ENCODE measurements at regions not wholly inside any gene's neighbourhood (a gene's known extent, or its start where the extent isn't known, plus 50 kb on each side); places are given as distances from the start of the nearest gene placed in this dataset.

GRCh38 chr13:40210865-40211585, 455.4 kb downstream of the FOXO1 start:
- ATAC-seq (no peak), DNase-seq (no peak)
- intact Hi-C loops (cut with micrococcal nuclease), result no loop called here

DNA sequence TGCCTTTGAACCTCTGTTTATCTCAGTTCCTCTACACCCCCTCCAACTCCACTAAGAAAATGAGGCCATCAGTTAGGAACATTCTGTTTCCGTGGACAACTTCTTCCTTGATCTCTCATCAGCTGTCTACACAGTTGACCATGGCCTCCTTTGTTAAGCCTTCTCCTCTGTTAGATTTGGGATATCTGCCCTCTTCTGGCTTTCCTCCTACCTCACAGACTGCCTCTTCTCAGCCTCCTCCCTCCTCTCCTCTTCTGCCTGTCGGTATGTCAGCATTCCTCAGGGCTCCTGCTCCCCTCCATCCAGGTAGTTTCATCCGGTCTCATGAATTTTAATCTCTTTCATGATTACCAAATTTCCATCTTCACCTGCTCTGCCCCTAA, 454.9 kb downstream of the FOXO1 start:
- ATAC-seq (no peak), DNase-seq (no peak)
- intact Hi-C loops (cut with micrococcal nuclease), result no loop called here

GRCh38 chr13:40213779-40214178, 452.7 kb downstream of the FOXO1 start:
- ATAC-seq (no peak), DNase-seq (no peak)
- intact Hi-C loops (cut with micrococcal nuclease), result no loop called here

DNA sequence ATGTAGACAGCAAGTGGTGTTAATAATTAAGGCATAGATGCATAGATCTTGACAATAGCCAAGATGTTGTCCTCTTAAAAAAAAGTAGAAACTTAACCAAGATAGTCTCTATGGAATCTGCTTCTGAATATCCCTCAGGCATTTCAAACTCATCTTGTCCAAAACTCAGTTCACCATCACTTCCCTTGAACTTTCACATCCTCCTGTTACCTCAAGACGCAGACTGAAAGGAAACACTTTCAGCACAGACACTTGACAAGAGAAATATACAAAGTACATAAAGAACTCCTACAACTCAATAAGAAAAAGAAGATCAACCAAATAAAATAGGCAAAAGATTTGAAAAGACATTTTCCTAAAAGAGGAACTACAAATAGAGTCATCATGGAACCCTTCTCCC, 451.1 kb downstream of the FOXO1 start:
- intact Hi-C loops (cut with micrococcal nuclease), result no loop called here
- DNase-seq (no peak), ATAC-seq (no peak)

DNA sequence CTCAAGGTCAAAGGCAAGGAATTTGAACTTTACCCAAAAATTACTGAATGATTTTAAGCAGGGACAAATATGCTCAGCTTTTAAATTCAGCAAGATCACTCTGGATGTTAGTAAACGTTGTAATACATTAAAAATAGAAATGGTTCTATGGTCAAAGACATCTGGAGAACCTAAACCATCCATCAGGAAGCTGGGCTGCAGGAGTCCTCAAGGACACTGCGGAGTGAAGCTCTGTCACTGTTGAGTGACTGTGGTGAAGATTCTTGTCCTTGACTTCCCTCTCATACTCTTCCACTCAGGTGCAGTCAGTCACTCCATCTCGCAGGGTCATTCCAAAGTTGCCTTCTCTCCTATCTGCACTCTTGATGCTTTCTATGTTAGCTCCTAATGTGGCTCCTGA, 450.7 kb downstream of the FOXO1 start:
- intact Hi-C loops (cut with micrococcal nuclease), result no loop called here

GRCh38 chr13:40217675-40218074, 448.8 kb downstream of the FOXO1 start:
- intact Hi-C loops (cut with micrococcal nuclease), result no loop called here
- DNase-seq, result no peak
- no peak for ATAC-seq

More for the DNA sequence above, 450.7 kb downstream of the FOXO1 start:
- ATAC-seq (no peak), DNase-seq (no peak)

DNA sequence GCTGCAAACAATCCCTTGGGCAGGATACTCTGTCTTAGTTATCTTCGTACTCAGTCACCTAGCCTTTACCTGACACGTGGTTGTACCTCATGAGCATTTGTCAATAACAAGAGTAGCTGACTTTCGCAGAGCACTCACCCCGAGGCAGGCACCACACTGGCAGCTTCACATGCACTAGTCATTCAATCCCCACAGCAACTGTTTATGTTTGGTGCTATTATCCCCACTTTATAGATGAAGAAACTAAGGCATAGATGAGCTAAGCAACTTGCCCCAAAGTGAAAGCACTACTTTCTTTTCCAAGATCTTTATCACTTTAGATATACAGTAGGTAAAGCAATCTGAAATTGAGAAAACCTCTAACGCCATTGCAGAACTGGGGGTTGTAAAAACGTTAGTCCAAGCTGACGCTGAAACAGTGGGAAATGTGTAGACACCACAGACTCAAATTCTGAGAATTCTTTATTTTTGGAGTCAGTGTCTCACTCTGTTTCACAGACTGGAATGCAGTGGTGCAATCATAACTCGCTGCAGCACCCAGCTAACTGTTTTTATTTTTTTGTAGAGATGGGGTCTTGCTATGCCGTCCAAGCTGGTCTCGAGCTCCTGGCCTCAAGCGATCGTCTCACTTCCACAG, 446.0 kb downstream of the FOXO1 start:
- ATAC-seq (peak; percentile 11), DNase-seq (no peak)
- intact Hi-C loops (cut with micrococcal nuclease), result no loop called here

GRCh38 chr13:40221131-40221459, 445.3 kb downstream of the FOXO1 start:
- peak; percentile 35 for ATAC-seq
- DNase-seq, result no peak
- intact Hi-C loops (cut with micrococcal nuclease), result no loop called here

- ATAC-seq (peak; percentile 92), DNase-seq (no peak)
- intact Hi-C loops (cut with micrococcal nuclease), result no loop called here
Observed at GRCh38 chr13:40221460-40222201, 444.8 kb downstream of the FOXO1 start.

- intact Hi-C loops (cut with micrococcal nuclease), result no loop called here
- no peak for ATAC-seq
- DNase-seq, result no peak
Observed at GRCh38 chr13:40223585-40223984, 442.9 kb downstream of the FOXO1 start.

DNA sequence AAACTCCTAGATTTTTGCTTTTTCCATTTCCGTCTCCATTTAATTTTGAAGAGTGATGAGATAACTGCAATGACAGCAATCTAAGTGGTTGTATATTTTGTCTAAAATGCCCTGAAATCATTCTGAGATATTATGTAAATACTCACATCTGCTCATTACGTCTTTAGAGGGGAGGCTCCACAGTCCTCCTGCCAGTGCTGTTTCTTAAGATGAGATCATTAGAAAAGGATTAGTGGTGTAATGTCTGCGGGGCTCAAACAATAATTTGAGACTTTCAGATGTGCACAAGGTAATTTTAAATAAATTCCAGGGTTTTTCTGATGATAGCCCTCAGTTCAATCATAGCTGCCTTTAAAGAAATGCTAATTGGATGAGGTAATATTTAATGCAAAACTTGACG, 437.9 kb downstream of the FOXO1 start:
- peak; percentile 80 for ATAC-seq
- no peak for DNase-seq
- intact Hi-C loops (cut with micrococcal nuclease), result no loop called here

DNA sequence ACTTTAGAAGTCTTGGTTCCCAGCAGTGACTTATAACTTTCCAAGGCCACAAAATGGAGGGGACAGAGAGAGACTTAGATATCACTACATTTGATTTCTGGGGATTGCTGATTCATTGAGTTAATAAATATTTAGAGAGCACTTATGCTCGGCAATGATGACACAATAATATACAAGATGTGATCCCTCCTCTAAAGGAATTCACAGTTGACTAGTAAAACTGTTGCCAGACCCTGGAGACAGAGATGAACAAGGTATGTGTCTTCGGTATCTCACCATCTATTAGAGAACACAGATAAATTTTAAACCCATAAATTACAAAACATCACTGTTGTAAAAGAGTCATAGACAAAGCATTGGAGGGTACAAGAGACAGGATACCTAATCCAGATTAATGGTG, 437.5 kb downstream of the FOXO1 start:
- ATAC-seq (no peak), DNase-seq (no peak)
- intact Hi-C loops (cut with micrococcal nuclease), result no loop called here

DNA sequence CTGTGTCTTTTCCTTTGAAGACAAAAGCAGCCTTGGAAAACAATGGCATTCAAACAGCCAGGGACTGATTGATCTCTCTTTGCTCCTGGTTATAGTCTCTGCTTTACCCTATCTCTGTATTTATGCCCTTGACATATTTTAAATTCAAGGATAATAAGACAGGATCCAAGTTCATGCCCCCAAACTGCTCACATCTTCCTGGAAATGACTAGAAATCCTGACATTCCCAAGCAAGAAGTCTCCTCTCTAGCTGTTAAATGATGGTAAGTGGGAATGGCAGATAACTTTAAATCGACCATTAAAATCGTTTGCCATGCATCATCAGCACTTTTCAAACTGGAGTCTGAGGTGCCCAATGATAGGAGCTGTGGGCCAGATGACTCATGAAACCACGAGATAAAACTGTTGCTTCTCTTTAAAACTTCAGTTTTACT, 435.6 kb downstream of the FOXO1 start:
- intact Hi-C loops (cut with micrococcal nuclease), result no loop called here
- ATAC-seq, result no peak

GRCh38 chr13:40231311-40231710, 435.1 kb downstream of the FOXO1 start:
- intact Hi-C loops (cut with micrococcal nuclease), result no loop called here
- DNase-seq (no peak), ATAC-seq (no peak)

More for the DNA sequence above, 435.6 kb downstream of the FOXO1 start:
- DNase-seq, result no peak

DNA sequence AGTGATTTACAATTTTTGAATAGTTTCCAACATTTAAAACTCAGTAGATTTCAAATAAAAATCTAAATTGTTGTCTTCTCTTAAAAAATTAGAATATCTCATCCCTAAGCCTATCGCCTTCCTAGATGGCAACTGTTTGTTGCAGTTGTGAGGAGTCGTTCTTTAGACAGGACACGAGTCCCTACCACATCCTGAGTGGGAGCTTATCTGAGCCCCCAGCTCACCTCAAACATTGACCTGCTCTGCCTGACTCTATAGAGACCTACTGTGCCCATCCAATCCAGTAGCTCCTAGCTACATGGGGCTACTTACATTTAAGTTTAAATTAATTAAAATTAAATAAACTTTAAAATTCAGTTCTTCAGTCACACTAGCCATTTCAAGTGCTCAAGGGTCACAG, 434.7 kb downstream of the FOXO1 start:
- ATAC-seq, result no peak
- intact Hi-C loops (cut with micrococcal nuclease), result no loop called here
- no peak for DNase-seq

DNA sequence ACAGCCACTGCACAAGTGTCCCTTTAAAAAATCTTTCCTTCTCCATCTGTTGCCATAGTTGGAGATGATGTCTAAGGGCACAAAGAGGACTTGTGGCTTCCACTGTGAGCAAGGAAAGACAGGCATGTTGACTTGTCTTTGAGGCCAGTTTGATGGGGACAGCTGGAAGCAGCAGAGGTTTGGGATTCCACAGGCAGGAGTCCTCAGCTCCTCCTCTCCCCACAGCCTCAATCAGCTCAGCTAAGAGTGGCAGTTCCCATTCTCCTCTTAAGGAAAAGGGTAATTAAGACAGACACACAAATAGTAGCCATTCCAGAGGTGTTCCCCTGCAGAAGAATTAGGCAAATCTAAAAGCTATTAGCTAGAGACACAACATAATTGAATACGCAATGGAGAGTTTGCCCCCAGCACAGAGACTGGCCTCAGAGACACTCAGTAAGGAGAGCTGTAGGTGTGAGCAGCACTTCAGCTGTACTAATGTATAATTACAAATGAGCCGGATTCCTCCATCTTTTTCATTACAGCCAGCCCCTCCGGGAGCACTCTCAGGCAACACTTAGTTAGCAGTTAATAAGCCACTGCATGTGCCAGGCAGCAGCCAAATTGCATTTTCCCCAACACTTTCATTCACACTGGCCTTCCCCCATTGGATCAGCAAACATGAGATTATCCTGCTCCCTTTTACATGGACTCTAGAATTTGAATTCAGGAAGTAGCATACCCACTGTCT, 434.0 kb downstream of the FOXO1 start:
- intact Hi-C loops (cut with micrococcal nuclease), result no loop called here
- no peak for DNase-seq
- no peak for ATAC-seq

GRCh38 chr13:40233731-40234195, 432.7 kb downstream of the FOXO1 start:
- ATAC-seq (peak; percentile 77), DNase-seq (peak; percentile 80)
- intact Hi-C loops (cut with micrococcal nuclease), result no loop called here

DNA sequence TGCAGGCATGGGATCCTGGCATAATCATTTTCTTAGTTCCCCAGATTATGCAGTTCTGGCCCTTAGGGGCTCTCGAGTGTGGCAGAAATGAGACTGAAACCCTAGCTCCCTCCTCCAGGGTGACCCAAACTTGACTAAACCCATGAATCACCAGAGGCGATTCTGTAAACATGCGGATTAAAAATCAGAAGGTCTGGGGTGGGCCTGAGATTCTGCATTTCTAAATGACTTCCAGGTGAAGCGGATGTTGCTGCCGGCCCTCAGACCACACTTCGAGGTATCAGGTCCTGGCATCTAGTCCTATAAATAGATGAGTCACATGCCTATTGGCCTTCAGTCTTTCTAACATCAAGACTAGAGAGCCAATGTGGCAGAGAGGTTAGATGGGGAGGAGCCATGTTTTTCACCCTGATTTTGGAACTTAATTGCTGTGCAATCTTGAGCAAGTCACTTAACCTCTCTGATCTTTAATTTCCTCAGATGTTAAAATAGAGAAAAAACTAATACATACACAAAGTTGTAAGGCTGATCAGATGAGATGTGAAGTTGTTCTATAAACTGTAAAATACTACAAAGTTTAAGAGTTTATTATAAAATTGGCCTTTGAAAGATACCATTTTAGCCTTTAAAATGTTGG, 431.2 kb downstream of the FOXO1 start:
- ATAC-seq (no peak), DNase-seq (no peak)
- intact Hi-C loops (cut with micrococcal nuclease), result no loop called here

DNA sequence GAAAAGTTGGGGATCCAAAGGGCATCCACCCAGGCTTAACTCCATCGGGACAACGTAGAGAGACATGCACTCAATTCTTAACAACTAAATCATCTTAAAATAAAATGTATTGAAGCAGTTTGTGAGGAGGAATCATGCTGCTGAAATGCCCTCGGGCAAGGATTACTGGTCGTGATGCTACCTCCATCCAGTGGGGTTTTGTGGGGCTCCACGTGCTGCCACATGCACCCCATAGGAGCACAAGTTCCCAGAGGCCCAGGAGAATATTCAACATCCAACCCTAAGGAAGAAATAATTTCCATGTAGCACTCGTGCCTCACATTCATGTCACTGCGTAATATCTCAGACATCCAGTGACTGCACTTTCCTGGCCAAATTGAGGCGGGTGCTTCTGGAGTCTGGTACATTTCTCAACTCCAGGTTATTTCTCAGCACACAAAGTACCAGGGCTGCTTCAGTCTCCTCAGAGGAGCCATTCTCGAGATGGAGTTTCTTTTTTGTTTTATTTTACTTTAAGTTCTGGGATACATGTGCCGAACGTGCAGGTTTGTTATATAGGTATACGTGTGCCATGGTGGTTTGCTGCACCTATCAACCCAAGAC, 429.8 kb downstream of the FOXO1 start:
- intact Hi-C loops (cut with micrococcal nuclease), result no loop called here
- DNase-seq (peak; percentile 45), ATAC-seq (peak; percentile 76)
